ENCODE measurements at regions not wholly inside any gene's neighbourhood (a gene's known extent, or its start where the extent isn't known, plus 50 kb on each side); places are given as distances from the start of the nearest gene placed in this dataset.

DNA sequence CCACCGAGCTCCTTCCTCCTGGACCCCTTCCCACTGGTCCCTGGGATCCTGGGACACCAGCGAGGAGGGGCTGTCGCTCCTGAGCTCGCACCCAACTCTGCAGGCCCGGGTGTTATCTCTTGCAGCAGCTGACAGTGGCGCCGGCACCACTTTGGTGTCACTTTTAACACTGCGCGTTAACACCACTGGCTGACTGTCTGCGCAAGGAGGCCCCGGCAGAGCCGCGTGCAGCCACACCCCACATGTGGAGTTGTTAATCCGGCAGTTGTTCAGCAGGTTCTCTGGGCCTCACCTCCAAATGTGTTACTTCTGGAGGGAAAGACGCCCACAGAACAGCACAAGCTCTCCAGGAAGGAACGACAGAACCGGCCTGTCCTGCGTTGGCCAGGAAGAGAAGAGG, 155.0 kb upstream of the GLI2 start:
- TF ChIP-seq ZNF302 (tag by site-specific recombination; IDR thresholded peaks at IDR 0.05; ENCODE audit: low read depth), result no peak
- TF ChIP-seq, protein P1, sequence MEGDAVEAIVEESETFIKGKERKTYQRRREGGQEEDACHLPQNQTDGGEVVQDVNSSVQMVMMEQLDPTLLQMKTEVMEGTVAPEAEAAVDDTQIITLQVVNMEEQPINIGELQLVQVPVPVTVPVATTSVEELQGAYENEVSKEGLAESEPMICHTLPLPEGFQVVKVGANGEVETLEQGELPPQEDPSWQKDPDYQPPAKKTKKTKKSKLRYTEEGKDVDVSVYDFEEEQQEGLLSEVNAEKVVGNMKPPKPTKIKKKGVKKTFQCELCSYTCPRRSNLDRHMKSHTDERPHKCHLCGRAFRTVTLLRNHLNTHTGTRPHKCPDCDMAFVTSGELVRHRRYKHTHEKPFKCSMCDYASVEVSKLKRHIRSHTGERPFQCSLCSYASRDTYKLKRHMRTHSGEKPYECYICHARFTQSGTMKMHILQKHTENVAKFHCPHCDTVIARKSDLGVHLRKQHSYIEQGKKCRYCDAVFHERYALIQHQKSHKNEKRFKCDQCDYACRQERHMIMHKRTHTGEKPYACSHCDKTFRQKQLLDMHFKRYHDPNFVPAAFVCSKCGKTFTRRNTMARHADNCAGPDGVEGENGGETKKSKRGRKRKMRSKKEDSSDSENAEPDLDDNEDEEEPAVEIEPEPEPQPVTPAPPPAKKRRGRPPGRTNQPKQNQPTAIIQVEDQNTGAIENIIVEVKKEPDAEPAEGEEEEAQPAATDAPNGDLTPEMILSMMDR (tag by site-specific recombination; IDR thresholded peaks at IDR 0.05), result no peak
- TF ChIP-seq ZNF274 (IDR thresholded peaks at IDR 0.05; ENCODE audit: low read length), result no peak
- no peak for TF ChIP-seq ZNF274 (tag by site-specific recombination; IDR thresholded peaks at IDR 0.05; ENCODE audit: borderline replicate concordance)
- TF ChIP-seq ZNF791 (tag by site-specific recombination; IDR thresholded peaks at IDR 0.05), result no peak
- TF ChIP-seq ZBTB44 (tag by site-specific recombination; IDR thresholded peaks at IDR 0.05), result no peak
- TF ChIP-seq ZNF610 (tag by site-specific recombination; IDR thresholded peaks at IDR 0.05; ENCODE audit: borderline replicate concordance), result no peak
- no peak for TF ChIP-seq ZFP37 (tag by site-specific recombination; IDR thresholded peaks at IDR 0.05)
- TF ChIP-seq ZNF221 (tag by site-specific recombination; IDR thresholded peaks at IDR 0.05; ENCODE audit: borderline replicate concordance), result no peak
- TF ChIP-seq ZNF785 (tag by site-specific recombination; IDR thresholded peaks at IDR 0.05), result no peak
- TF ChIP-seq, protein P2, sequence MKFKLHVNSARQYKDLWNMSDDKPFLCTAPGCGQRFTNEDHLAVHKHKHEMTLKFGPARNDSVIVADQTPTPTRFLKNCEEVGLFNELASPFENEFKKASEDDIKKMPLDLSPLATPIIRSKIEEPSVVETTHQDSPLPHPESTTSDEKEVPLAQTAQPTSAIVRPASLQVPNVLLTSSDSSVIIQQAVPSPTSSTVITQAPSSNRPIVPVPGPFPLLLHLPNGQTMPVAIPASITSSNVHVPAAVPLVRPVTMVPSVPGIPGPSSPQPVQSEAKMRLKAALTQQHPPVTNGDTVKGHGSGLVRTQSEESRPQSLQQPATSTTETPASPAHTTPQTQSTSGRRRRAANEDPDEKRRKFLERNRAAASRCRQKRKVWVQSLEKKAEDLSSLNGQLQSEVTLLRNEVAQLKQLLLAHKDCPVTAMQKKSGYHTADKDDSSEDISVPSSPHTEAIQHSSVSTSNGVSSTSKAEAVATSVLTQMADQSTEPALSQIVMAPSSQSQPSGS (tag by site-specific recombination; IDR thresholded peaks at IDR 0.05; ENCODE audit: low read depth), result no peak
- TF ChIP-seq, protein P3, sequence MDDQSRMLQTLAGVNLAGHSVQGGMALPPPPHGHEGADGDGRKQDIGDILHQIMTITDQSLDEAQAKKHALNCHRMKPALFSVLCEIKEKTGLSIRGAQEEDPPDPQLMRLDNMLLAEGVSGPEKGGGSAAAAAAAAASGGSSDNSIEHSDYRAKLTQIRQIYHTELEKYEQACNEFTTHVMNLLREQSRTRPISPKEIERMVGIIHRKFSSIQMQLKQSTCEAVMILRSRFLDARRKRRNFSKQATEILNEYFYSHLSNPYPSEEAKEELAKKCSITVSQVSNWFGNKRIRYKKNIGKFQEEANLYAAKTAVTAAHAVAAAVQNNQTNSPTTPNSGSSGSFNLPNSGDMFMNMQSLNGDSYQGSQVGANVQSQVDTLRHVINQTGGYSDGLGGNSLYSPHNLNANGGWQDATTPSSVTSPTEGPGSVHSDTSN (CRISPR knock-in tag; IDR thresholded peaks at IDR 0.05), result no peak
- TF ChIP-seq ZNF585B (tag by site-specific recombination; IDR thresholded peaks at IDR 0.05), result no peak
- TF ChIP-seq KLF9 (tag by site-specific recombination; IDR thresholded peaks at IDR 0.05; ENCODE audit: low read depth), result no peak
- no peak for TF ChIP-seq TRIM28 (IDR thresholded peaks at IDR 0.05; ENCODE audit: borderline replicate concordance, low read length)
